ENCODE measurements at regions not wholly inside any gene's neighbourhood (a gene's known extent, or its start where the extent isn't known, plus 50 kb on each side); places are given as distances from the start of the nearest gene placed in this dataset.

DNA sequence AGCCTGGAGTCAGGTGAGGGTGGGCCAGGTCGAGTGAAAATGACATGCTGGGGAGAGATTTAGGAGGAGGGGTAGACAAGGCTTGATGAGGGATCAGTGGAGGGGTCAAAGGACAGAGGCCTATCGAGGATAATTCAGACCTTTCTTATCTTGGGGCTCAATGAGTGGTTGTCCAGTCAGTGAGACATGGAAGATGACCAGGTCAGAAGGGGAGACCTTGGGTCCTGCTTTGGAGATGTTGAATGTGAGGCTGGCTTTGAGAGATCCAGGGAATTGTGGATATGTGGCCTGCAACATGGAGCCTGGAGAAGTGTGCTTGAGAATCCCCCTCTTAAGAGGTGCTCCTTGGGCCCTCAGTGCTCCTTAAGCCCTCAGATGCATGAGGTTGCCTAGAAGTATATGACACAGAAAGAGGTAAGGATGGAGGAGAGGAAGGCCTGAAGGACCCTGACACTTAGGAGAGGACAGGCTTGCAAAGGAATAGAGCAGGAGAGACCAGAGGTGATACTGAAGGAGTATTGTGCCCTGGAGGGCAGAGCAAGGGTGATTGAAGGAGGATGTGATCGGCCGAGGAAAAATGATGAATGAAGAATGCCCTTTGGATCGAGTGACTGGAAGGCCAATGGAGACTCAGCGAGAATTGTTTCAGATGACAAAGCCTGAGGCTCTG, 129.8 kb upstream of the GPR26 start:
- no peak for DNase-seq

DNA sequence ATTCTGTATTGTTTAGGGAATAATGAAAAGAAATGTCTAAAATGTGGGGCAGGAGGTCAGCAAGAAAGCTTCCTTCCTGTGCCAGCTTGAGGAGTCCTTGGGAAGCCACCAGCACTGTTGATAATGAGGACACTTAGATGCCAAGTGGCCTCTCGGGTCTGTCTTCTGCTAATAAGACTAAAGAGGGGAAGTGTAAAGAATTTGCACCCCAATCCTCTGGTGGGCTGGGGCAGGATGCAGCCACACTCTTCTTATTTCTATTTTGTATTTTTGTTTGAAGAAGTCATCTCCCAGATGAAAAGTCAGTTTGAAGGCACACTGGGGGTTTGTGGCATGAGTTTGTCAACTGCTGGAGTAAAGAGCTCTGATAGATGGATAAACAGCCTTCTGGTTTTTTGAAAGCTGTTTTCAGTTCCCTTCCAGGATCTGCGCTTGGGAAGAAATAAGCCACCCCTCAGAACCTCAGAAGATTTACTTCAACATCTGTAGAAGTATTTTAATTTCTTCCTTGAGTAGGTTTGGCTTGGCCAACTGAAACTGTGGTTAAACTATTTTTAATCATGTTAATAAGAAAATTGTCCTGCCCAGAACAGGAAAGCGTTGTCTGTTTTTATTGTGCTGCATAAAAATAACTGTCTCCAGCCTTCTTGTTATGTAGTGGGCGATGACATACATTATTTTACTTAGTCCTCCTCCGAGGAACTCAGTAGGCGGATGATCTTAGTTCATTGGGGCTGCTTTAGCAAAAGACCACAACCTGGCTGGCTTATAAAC, 128.8 kb upstream of the GPR26 start:
- no peak for DNase-seq

DNA sequence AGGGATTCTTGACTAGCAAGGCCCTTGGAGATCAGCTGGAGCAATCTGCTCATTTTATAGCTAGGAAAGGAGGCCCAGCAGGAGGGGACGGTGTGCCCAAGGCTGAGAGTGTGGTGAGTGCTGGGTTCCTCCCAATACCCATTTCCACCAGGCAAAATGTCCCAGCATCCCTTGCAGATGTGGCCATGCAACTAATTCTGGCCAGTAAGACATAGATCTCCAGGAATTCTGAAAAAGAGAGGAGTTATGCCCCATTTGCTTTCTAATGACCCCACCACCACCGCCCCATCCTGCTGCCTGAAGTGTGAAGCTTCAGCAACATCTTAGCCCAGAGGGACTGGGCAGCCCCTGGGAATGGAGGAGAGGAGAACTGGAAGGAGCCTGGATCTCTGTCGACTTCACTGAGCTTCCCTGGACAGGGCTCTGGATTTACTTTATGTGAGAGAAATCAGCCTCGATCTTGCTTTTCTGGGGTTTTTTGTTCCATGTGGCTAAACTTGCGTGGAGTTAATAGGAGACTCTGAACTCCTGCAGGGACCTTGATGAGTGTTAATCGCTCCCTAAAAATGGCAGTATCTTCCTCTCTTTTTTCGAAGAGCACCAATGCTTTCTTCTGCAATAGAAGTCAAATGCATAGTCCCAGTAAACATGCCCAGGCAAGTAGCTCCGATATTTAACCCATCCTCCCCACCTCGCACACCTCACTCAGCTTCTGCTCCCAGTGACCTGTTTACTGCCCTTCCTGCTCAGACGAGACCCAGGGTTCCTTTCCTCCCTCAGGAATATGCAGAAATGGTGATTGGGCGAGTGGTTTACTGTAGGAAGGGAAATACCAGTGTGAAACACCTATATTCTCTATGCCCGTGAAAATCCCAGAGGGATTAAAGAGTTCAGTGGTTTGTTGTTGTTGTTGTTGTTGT, 127.5 kb upstream of the GPR26 start:
- DNase-seq, result no peak

DNA sequence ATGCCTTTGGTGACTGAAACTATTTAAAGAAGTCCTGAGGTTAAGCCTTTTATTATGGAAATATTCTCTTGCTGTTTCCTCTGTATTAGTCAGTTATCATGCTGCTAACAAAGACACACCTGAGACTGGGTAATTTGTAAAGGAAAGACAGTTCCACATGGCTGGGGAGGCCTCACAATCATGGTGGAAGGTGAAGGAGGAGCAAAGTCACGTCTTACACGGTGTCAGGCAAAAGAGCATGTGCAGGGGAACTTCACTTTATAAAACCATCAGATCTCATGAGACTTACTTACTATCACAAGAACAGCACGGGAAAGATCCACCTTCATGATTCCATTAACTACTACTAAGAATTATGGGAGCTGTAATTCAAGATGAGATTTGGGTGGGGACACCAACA, 121.2 kb upstream of the GPR26 start:
- no peak for DNase-seq

GRCh38 chr10:123548770-123549169, 117.4 kb upstream of the GPR26 start:
- DNase-seq, result no peak

DNA sequence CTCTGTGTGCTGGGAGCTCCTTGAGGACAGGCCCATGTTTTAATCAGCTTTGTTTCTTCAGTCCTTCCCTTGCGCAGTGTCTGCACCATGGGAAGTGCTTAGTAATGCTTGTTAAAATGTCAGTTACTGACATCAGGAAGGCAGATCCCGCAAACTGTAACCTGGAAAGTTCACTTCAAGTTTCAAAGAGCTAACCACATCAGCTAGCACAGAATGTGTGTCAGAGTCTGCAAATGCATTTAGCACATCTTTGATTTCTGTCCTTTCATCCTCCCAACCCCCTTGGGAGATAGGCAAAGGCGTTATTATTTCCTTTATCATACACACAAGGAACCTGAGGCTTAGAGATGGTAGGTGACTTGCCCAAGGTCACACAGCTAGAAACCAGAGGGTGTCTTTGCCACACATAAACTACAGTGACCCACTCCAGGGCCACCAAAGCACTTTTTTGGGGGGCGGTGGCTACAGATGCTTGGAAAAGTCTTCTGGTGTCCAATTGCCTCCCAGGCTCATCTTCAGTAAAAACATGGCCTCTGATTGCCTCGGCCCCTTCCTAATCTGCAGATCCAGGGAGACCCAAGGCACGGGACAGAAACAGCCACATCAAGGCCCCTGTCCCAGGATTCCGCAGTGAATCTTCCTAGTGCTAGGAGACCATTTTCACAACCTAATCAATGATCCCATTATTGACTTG, 116.2 kb upstream of the GPR26 start:
- DNase-seq, result no peak

- DNase-seq, result no peak
Observed at GRCh38 chr10:123550675-123551096, 115.5 kb upstream of the GPR26 start.

DNA sequence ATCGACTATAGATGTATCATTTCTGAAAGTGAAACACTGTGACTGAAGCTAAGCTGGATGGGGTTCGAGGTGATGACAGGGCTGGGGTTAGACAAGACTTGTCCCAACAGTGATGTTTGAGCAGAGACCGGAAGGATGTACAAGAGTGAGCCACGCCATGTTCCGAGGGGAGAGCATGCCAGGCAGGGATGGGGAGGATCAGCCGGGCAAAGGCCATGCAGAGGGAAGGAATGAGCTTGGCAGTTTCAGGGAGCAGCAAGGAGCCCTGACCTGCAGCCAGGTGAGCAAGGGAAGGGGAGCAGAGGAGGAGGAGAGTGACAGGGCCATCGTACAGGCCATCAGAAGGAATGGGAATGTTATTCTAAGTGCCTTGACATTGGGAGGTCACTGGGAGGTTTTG, 114.9 kb upstream of the GPR26 start:
- DNase-seq, result no peak

GRCh38 chr10:123552760-123553554, 113.2 kb upstream of the GPR26 start:
- DNase-seq, result no peak

DNA sequence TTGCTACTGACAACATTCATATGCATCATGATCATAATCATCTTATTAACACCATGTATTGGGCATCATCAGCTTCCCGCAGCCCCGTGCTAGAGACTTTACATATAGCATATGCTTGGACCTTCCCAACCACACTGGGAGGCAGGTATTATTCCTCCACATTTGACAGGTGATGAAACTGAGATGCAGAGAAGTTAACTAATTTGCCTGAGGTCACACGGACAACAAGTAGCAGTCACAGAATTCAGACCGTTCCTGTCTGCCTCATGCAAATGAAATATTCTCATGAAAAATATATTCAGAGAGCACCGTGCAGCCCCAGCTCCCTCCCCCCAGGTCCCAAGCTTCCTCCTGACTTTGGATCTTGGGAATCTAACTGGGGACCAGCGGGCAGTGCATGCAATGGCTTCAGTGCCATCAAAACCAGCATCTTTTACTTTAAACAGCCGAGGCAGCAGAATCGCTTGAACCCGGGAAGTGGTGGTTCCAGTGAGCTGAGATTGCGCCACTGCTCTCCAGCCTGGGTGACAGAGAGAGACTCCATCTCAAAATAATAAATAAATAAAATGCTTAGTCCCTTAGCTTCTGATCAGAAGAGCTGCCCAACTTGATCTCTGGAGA, 112.2 kb upstream of the GPR26 start:
- DNase-seq, result no peak

DNA sequence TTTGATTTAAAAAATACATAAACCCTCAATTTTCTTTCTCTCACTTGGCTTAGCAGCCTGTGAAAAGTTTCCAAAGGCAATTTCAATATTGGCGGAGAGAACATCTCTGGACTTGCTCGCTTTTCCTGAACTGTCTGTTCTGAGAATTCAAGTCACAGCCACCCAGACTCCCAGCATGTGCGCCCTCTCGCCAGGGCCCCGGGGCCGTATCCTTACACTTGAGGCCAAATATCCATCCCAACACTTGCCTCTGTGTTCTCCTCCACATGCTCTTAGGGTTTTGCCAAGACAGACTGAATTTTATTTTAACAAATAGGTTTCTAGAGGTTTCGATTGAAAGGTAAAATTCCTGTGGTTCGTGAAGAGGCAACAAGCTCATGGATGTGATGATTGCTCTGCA, 111.5 kb upstream of the GPR26 start:
- no peak for DNase-seq

- DNase-seq, result no peak
Observed at GRCh38 chr10:123555616-123556015, 110.5 kb upstream of the GPR26 start.

DNA sequence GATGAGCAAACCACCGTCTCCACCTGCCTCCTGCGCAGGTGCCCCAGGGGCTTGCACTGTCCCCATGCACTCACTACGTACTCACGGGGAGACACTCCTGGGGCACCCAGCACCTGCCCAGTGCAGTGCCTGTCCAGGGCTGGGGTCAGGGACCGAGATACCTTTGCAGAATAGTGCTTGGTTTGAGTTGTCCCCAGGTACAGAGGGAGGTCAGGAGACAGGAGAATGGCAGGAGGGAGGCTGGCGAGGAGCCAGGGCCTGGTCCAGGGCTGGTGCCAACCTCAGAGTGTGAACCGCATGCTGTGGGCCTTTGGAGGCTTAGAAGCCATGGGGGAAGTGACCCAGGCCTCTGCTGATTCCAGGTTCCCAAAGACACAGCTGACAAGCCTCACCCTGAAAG, 110.1 kb upstream of the GPR26 start:
- DNase-seq, result no peak

DNA sequence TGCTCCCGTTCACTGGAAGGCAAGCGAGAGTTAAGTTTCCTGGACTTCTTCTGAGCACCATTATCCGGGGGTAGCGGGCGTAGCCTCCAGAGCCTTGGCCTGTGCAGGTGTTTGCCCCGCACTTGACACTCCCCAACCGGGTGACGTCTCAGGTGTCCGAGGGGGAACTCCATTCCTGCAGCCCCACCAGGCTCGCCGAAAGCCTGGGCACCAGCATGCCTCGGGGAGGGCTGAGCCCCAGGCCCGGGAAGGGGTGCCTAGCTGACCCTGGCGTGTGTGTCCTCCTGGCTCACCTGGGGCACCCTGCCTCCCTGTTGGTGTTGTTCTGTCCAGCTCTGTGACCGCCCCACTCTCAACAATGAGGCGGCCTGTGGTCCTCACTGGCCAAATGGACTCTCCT, 109.4 kb upstream of the GPR26 start:
- DNase-seq, result no peak

GRCh38 chr10:123557366-123558108, 108.6 kb upstream of the GPR26 start:
- no peak for DNase-seq

DNA sequence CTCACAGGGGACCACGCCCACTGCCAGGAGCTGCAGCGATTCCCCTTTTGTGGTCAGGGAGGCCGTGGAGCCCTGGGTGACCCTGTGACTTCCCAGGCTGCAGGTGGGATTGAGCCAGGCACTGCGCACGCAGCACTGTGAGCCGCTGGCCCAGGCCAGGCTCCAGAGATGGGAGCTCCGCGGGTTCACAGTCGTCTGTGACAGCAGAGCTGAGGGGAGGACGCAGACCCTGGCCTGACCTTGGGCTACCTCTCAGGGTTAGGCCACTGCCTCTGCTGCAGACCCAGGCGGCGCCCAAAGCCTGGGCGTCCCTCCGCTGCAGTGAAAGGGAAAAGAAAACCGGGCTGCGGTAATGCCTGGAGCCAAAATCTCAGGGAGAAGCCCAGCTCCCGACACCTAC, 107.5 kb upstream of the GPR26 start:
- DNase-seq, result no peak

GRCh38 chr10:123559066-123559822, 106.9 kb upstream of the GPR26 start:
- no peak for DNase-seq

DNA sequence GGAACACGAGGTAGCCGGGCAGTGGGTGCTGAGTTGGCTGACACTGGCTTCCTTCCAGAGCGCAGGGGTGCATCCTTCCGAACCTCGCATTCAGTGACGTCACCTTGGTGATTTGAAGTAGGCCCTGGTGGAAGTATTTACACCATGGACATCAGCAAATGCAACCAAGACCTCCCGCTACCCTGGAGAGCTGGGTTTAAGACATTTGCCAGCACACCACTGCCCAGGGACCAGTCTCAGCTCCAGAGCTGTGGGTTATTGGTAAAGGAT, 106.4 kb upstream of the GPR26 start:
- no peak for DNase-seq

DNA sequence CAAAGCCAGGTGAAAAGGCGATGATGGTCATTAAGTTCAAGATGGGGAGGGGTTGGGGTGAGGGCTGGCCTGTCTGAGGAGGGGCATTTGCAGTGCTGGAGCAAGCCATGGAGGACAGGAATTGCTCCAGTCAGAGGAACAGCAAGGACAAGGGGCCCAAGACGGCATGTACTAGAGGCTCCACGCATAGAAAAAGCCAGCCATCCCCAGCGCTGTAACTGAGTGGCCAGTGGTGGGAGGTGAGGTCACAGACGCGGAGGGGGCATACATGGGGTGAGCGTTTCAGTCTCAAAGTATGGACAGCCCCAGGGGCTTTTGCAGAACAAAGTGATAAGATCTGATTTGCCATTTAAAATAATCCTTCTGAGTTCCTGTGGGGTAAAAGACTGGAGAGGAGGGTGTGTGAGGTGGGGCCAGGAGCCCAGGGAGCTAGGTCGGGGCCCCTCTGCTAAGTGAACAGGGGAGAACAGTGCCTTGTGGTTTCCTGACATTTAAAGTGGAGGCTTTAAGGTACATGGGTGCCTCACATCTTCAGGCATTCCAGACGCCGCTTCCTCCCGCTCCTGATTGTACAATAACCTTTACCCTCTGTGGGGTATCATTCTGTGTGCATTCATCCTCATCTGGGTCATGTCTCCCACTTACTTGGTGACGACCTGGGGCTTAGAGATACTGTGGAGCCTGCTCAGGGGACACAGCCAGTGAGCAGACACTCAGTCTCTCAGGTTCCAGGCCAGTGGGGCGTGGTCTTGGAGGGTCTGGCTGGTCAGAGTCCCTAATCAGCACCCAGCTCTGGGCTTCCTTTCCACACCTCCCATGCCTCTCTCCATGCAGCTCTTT, 105.6 kb upstream of the GPR26 start:
- no peak for DNase-seq

DNA sequence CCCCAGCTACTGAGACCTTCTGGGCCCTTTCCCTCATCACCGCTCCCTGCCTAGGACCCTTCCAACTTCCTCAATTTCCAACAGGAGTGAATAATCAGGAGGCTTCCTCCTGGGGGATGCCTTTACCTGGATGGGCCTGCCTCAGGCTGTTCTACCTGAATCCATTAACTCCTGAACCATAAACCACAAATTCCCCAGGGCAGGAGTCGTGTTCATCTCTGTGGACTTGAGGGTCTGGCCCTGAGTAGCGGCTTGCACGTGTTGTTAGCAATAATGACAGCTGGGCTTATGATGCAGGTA, 105.1 kb upstream of the GPR26 start:
- no peak for DNase-seq

Data from GDM1 (cell line).